HEK293 (cell line): ENCODE measurements at regions not wholly inside any gene's neighbourhood (a gene's known extent, or its start where the extent isn't known, plus 50 kb on each side); places are given as distances from the start of the nearest gene placed in this dataset.

Source experiments
- CTCF ChIA-PET: fragments of 350-600 bp; formaldehyde crosslinking; extraction: SDS; loops from one replicate; lab custom pipeline; 2021; ENCODE audit warnings: antibody characterized with exemption; lab: Yijun Ruan, JAX
- POLR2A ChIA-PET: fragments of 300-600 bp; formaldehyde crosslinking; extraction: SDS; loops from one replicate; lab custom pipeline; 2020; ENCODE audit warnings: antibody characterized with exemption, inconsistent platforms; lab: Yijun Ruan, JAX
- H3K27ac ChIP-seq: fragments of 200-500 bp; sonication (Bioruptor generic); 2 replicates; pipeline ENCODE4 v1.5.1; 2014; ENCODE audit warnings: low read depth, low read length, control low read depth, inconsistent platforms; ENCODE audit errors: extremely low read depth
- H3K36me3 ChIP-seq, 2 experiments: fragments of 200-500 bp in 1 of 2; sonication (Bioruptor generic) in 1 of 2; 1 replicate in 1 of 2; 2 replicates in 1 of 2; pipeline ENCODE4 v1.5.1; 2014 to 2017; ENCODE audit warnings: inconsistent platforms in 2 of 2, low read length in 2 of 2; ENCODE audit not compliant: control insufficient read depth in 2 of 2, insufficient read depth in 1 of 2
- H3K4me1 ChIP-seq: fragments of 200-500 bp; sonication (Bioruptor generic); 2 replicates; pipeline ENCODE4 v1.5.1; 2014; ENCODE audit warnings: mild to moderate bottlenecking, low read length, inconsistent platforms; ENCODE audit not compliant: control insufficient read depth, insufficient read depth
- H3K4me3 ChIP-seq: 2 replicates; pipeline ENCODE4 v1.5.1; 2011; ENCODE audit warnings: low read depth, mild to moderate bottlenecking, control low read depth, low read length, moderate library complexity
- H3K9me3 ChIP-seq: fragments of 200-500 bp; sonication (Bioruptor generic); 2 replicates; pipeline ENCODE4 v1.5.1; 2014; ENCODE audit warnings: low read depth, low read length, inconsistent platforms; ENCODE audit not compliant: control insufficient read depth, insufficient read depth
- ATF2 ChIP-seq: fragments of 450-650 bp; formaldehyde crosslinking; IDR thresholded peaks from 2 replicates; pipeline ENCODE4 v1.5.1; 2016; ENCODE audit warnings: missing biosample characterization, missing genetic modification characterization, low read depth
- BCL6B ChIP-seq: fragments of 450-650 bp; formaldehyde crosslinking; IDR thresholded peaks from 2 replicates; pipeline ENCODE4 v1.5.1; 2017; ENCODE audit warnings: missing biosample characterization, missing genetic modification characterization
- GLIS1 ChIP-seq: fragments of 450-650 bp; formaldehyde crosslinking; IDR thresholded peaks from 2 replicates; pipeline ENCODE4 v1.5.1; 2016; ENCODE audit warnings: missing biosample characterization, missing genetic modification characterization
- MYNN ChIP-seq: fragments of 450-650 bp; formaldehyde crosslinking; IDR thresholded peaks from 2 replicates; pipeline ENCODE4 v1.5.1; 2016; ENCODE audit warnings: missing biosample characterization, missing genetic modification characterization, borderline replicate concordance
- ZBTB20 ChIP-seq: fragments of 450-650 bp; formaldehyde crosslinking; IDR thresholded peaks from 2 replicates; pipeline ENCODE4 v1.5.1; 2016; ENCODE audit warnings: missing biosample characterization, missing genetic modification characterization
- ZBTB48 ChIP-seq: fragments of 450-650 bp; formaldehyde crosslinking; IDR thresholded peaks from 2 replicates; pipeline ENCODE4 v1.5.1; 2016; ENCODE audit warnings: missing biosample characterization, missing genetic modification characterization
- ZBTB49 ChIP-seq: fragments of 450-650 bp; formaldehyde crosslinking; IDR thresholded peaks from 2 replicates; pipeline ENCODE4 v1.5.1; 2016; ENCODE audit warnings: missing biosample characterization, missing genetic modification characterization, low read depth
- ZNF202 ChIP-seq: fragments of 450-650 bp; formaldehyde crosslinking; IDR thresholded peaks from 2 replicates; pipeline ENCODE4 v1.5.1; 2016; ENCODE audit warnings: missing biosample characterization, missing genetic modification characterization, borderline replicate concordance
- ZNF214 ChIP-seq: fragments of 450-650 bp; formaldehyde crosslinking; IDR thresholded peaks from 2 replicates; pipeline ENCODE4 v1.5.1; 2017; ENCODE audit warnings: missing biosample characterization, mild to moderate bottlenecking, missing genetic modification characterization, borderline replicate concordance
- ZNF362 ChIP-seq: fragments of 450-650 bp; formaldehyde crosslinking; IDR thresholded peaks from 2 replicates; pipeline ENCODE4 v1.5.1; 2016; ENCODE audit warnings: missing biosample characterization, missing genetic modification characterization
- ZNF416 ChIP-seq: fragments of 450-650 bp; formaldehyde crosslinking; IDR thresholded peaks from 2 replicates; pipeline ENCODE4 v1.5.1; 2016; ENCODE audit warnings: missing biosample characterization, missing genetic modification characterization
- ZNF530 ChIP-seq: fragments of 450-650 bp; formaldehyde crosslinking; IDR thresholded peaks from 2 replicates; pipeline ENCODE4 v1.5.1; 2016; ENCODE audit warnings: low read depth, missing biosample characterization, missing genetic modification characterization
- ZNF560 ChIP-seq: fragments of 450-650 bp; formaldehyde crosslinking; IDR thresholded peaks from 2 replicates; pipeline ENCODE4 v1.5.1; 2017; ENCODE audit warnings: missing biosample characterization, missing genetic modification characterization, borderline replicate concordance
- ZNF561 ChIP-seq: fragments of 450-650 bp; IDR thresholded peaks from 2 replicates; pipeline ENCODE4 v1.5.1; 2018; ENCODE audit warnings: missing biosample characterization, missing genetic modification characterization, borderline replicate concordance
- ZNF580 ChIP-seq: fragments of 450-650 bp; formaldehyde crosslinking; IDR thresholded peaks from 2 replicates; pipeline ENCODE4 v1.5.1; 2016; ENCODE audit warnings: missing biosample characterization, missing genetic modification characterization
- ZNF600 ChIP-seq: fragments of 450-650 bp; formaldehyde crosslinking; IDR thresholded peaks from 2 replicates; pipeline ENCODE4 v1.5.1; 2016; ENCODE audit warnings: missing biosample characterization, missing genetic modification characterization
- ZNF639 ChIP-seq: fragments of 450-650 bp; formaldehyde crosslinking; IDR thresholded peaks from 2 replicates; pipeline ENCODE4 v1.5.1; 2016; ENCODE audit warnings: missing biosample characterization, missing genetic modification characterization
- ZNF76 ChIP-seq: fragments of 450-650 bp; formaldehyde crosslinking; IDR thresholded peaks from 2 replicates; pipeline ENCODE4; 2016; ENCODE audit warnings: low read depth, missing biosample characterization, missing genetic modification characterization, borderline replicate concordance
- ZNF785 ChIP-seq: fragments of 450-650 bp; formaldehyde crosslinking; IDR thresholded peaks from 2 replicates; pipeline ENCODE4 v1.5.1; 2016; ENCODE audit warnings: missing biosample characterization, missing genetic modification characterization
- ZNF792 ChIP-seq: fragments of 450-650 bp; formaldehyde crosslinking; IDR thresholded peaks from 2 replicates; pipeline ENCODE4 v1.5.1; 2016; ENCODE audit warnings: missing biosample characterization, missing genetic modification characterization
- ZNF843 ChIP-seq: fragments of 450-650 bp; formaldehyde crosslinking; IDR thresholded peaks from 2 replicates; pipeline ENCODE4 v1.5.1; 2016; ENCODE audit warnings: missing biosample characterization, missing genetic modification characterization

GRCh38 chr18:37641573-37641972 is 76.0 kb upstream of the CELF4 start:
- Histone ChIP-seq H3K36me3 (no peaks in the 10 kb centered on the region), H3K4me3 (no peak overlapping the region), H3K9me3 (no peaks in the 10 kb centered on the region), H3K4me1 (no peaks in the 10 kb centered on the region), H3K27ac (no peak overlapping the region)
- TF ChIP-seq ZNF416 (tag by site-specific recombination): no peak
- TF ChIP-seq ZNF580 (tag by site-specific recombination): no peak
- no peak for TF ChIP-seq ZBTB48
- no peak for TF ChIP-seq MYNN
- TF ChIP-seq ZNF600 (tag by site-specific recombination): no peak
- no peak for TF ChIP-seq ZBTB49 (tag by site-specific recombination)
- TF ChIP-seq ZNF561 (tag by site-specific recombination): no peak
- no peak for TF ChIP-seq ZNF843 (tag by site-specific recombination)
- CTCF ChIA-PET: no interaction called here
- POLR2A ChIA-PET: no interaction called here

GRCh38 chr18:37640504-37640903 is 74.9 kb upstream of the CELF4 start:
- no peak overlapping the region for H3K4me3 ChIP-seq
- no peaks in the 10 kb centered on the region for H3K36me3 ChIP-seq
- H3K27ac ChIP-seq: no peak overlapping the region
- TF ChIP-seq BCL6B (no peak), MYNN (no peak), ZNF362 (tag by site-specific recombination) (no peak), ZNF202 (no peak), ZNF76 (tag by site-specific recombination) (no peak), ZBTB20 (no peak), ZNF785 (no peak)
- POLR2A ChIA-PET: no interaction called here
- CTCF ChIA-PET: no interaction called here
- H3K4me1 ChIP-seq: no peaks in the 10 kb centered on the region
- no peaks in the 10 kb centered on the region for H3K9me3 ChIP-seq

GRCh38 chr18:37639846-37640245 is 74.2 kb upstream of the CELF4 start:
- Histone ChIP-seq H3K4me3 (no peak overlapping the region), H3K4me1 (no peaks in the 10 kb centered on the region), H3K27ac (no peak overlapping the region), H3K9me3 (no peaks in the 10 kb centered on the region), H3K36me3 (no peaks in the 10 kb centered on the region)
- POLR2A ChIA-PET: no interaction called here
- CTCF ChIA-PET: no interaction called here
- TF ChIP-seq ZNF530 (no peak), ZNF214 (tag by site-specific recombination) (no peak), ZNF639 (tag by site-specific recombination) (no peak), ZNF792 (tag by site-specific recombination) (no peak), ATF2 (no peak), GLIS1 (tag by site-specific recombination) (no peak), ZNF560 (tag by site-specific recombination) (no peak)
